Fibroblast of lung (primary cell): ENCODE measurements at regions not wholly inside any gene's neighbourhood (a gene's known extent, or its start where the extent isn't known, plus 50 kb on each side); places are given as distances from the start of the nearest gene placed in this dataset.

Experiments used
- DNase-seq, 2 donors: peaks; one replicate each; pipeline versions ENCODE4 v3.0.0 to v3.0.0-alpha.2; 2010; ENCODE audit warnings: low read depth in 2 of 2
- H2AFZ ChIP-seq: 2 replicates; pipeline ENCODE4 v1.5.1; 2012; ENCODE audit warnings: low read length, control low read depth, inconsistent platforms
- H3K27ac ChIP-seq: 2 replicates; pipeline ENCODE4 v1.5.1; 2011; ENCODE audit warnings: low read length, control low read depth; ENCODE audit not compliant: insufficient read depth
- H3K27me3 ChIP-seq: 2 replicates; pipeline ENCODE4 v1.5.1; 2011; ENCODE audit warnings: mild to moderate bottlenecking, low read length; ENCODE audit not compliant: control insufficient read depth, insufficient read depth
- H3K36me3 ChIP-seq: 2 replicates; pipeline ENCODE4 v1.5.1; 2011; ENCODE audit warnings: low read length; ENCODE audit not compliant: control insufficient read depth, insufficient read depth
- H3K4me1 ChIP-seq: 2 replicates; pipeline ENCODE4 v1.5.1; 2011; ENCODE audit warnings: low read length; ENCODE audit not compliant: control insufficient read depth, insufficient read depth; ENCODE audit errors: extremely low read depth
- H3K4me2 ChIP-seq: 2 replicates; pipeline ENCODE4 v1.5.1; 2011; ENCODE audit warnings: low read length, control low read depth; ENCODE audit not compliant: insufficient read depth; ENCODE audit errors: extremely low read depth
- H3K4me3 ChIP-seq, 4 experiments: fragments of 200-600 bp in 1 of 4; sonication (generic) in 1 of 4; replicated peaks in 1 of 4; 2 replicates each; pipeline ENCODE4 v1.5.1; 2011 to 2016; ENCODE audit warnings: low read length in 4 of 4, low read depth in 3 of 4, mild to moderate bottlenecking in 3 of 4, control low read depth in 2 of 4, inconsistent platforms in 1 of 4, mixed read lengths in 1 of 4; ENCODE audit not compliant: insufficient read depth in 1 of 4; ENCODE audit errors: control extremely low read depth in 1 of 4
- H3K79me2 ChIP-seq: 2 replicates; pipeline ENCODE4 v1.5.1; 2012; ENCODE audit warnings: mild to moderate bottlenecking, low read length, inconsistent platforms; ENCODE audit not compliant: control insufficient read depth, insufficient read depth
- H3K9ac ChIP-seq: 2 replicates; pipeline ENCODE4 v1.5.1; 2011; ENCODE audit warnings: mild to moderate bottlenecking, low read length, control low read depth; ENCODE audit not compliant: insufficient read depth
- H3K9me3 ChIP-seq: 2 replicates; pipeline ENCODE4 v1.5.1; 2012; ENCODE audit warnings: low read depth, low read length; ENCODE audit not compliant: control insufficient read depth, insufficient read depth
- H4K20me1 ChIP-seq: 2 replicates; pipeline ENCODE4 v1.5.1; 2011; ENCODE audit warnings: low read length; ENCODE audit not compliant: control insufficient read depth, insufficient read depth; ENCODE audit errors: extremely low read depth
- CTCF ChIP-seq, 2 donors: IDR thresholded peaks in 1 of 2; conservative IDR thresholded peaks in 1 of 2; 1 replicate in 1 of 2; 2 replicates in 1 of 2; pipeline ENCODE4 v1.5.1; 2011 to 2012; ENCODE audit warnings: low read length in 2 of 2, control low read depth in 1 of 2, inconsistent platforms in 1 of 2, low read depth in 1 of 2, mild to moderate bottlenecking in 1 of 2
- EZH2 ChIP-seq: IDR thresholded peaks from 2 replicates; pipeline ENCODE4 v1.5.1; 2012; ENCODE audit warnings: low read length, control low read depth, mild to moderate bottlenecking; ENCODE audit errors: missing control alignments

- H3K36me3 ChIP-seq = no peaks in the 10 kb centered on the region
- no peaks in the 10 kb centered on the region for H4K20me1 ChIP-seq
- no peaks in the 10 kb centered on the region for H3K79me2 ChIP-seq
- H3K4me2 ChIP-seq = peak overlapping the region; percentile 93
- peak overlapping the region; percentile 75 for H2AFZ ChIP-seq
- DNase-seq = peak in 1 of 2 donors; percentile 25
- H3K27me3 ChIP-seq = peaks cover 7% of the 10 kb centered on the region
- H3K4me3 ChIP-seq = peak overlapping the region; percentile 58 to 63 (median 60)
- no peak overlapping the region for H3K27ac ChIP-seq
- no peaks in the 10 kb centered on the region for H3K4me1 ChIP-seq
- H3K9me3 ChIP-seq = no peaks in the 10 kb centered on the region
- H3K9ac ChIP-seq = no peak overlapping the region
- TF ChIP-seq EZH2 (peak; percentile 62), CTCF (conservative IDR thresholded peaks at IDR 0.05 in 1 of 2, IDR thresholded peaks at IDR 0.05 in 1 of 2; ENCODE audit: low read depth in 1 of 2, low read length in 2 of 2) (no peak)
Measured at GRCh38 chr7:18087026-18087686, 59.5 kb upstream of the PRPS1L1 start.

- Histone ChIP-seq H3K4me3 (peak overlapping the region in 2 of 4 experiments; percentile 62 to 63), H3K27ac (no peak overlapping the region), H2AFZ (no peak overlapping the region), H3K27me3 (peaks cover 7% of the 10 kb centered on the region), H3K9ac (no peak overlapping the region), H3K9me3 (no peaks in the 10 kb centered on the region), H3K4me2 (no peak overlapping the region), H3K79me2 (no peaks in the 10 kb centered on the region), H3K4me1 (no peaks in the 10 kb centered on the region), H4K20me1 (no peaks in the 10 kb centered on the region), H3K36me3 (no peaks in the 10 kb centered on the region)
- TF ChIP-seq EZH2 (no peak), CTCF (conservative IDR thresholded peaks at IDR 0.05 in 1 of 2, IDR thresholded peaks at IDR 0.05 in 1 of 2; ENCODE audit: low read depth in 1 of 2, low read length in 2 of 2) (no peak)
- no peak for DNase-seq
Measured at GRCh38 chr7:18087687-18088078, 60.0 kb upstream of the PRPS1L1 start.

- Histone ChIP-seq H3K9ac (no peak overlapping the region), H3K4me2 (no peak overlapping the region), H3K9me3 (no peaks in the 10 kb centered on the region), H4K20me1 (no peaks in the 10 kb centered on the region), H3K36me3 (no peaks in the 10 kb centered on the region), H3K4me1 (no peaks in the 10 kb centered on the region), H3K27me3 (peaks cover 2% of the 10 kb centered on the region), H3K27ac (no peak overlapping the region), H3K4me3 (no peak overlapping the region), H2AFZ (no peak overlapping the region), H3K79me2 (no peaks in the 10 kb centered on the region)
- TF ChIP-seq EZH2 = no peak
- TF ChIP-seq CTCF (conservative IDR thresholded peaks at IDR 0.05 in 1 of 2, IDR thresholded peaks at IDR 0.05 in 1 of 2; ENCODE audit: low read depth in 1 of 2, low read length in 2 of 2) = no peak
- no peak for DNase-seq
Measured at GRCh38 chr7:18096087-18096486, 68.4 kb upstream of the PRPS1L1 start.
